ENCODE measurements at regions not wholly inside any gene's neighbourhood (a gene's known extent, or its start where the extent isn't known, plus 50 kb on each side); places are given as distances from the start of the nearest gene placed in this dataset.

DNA sequence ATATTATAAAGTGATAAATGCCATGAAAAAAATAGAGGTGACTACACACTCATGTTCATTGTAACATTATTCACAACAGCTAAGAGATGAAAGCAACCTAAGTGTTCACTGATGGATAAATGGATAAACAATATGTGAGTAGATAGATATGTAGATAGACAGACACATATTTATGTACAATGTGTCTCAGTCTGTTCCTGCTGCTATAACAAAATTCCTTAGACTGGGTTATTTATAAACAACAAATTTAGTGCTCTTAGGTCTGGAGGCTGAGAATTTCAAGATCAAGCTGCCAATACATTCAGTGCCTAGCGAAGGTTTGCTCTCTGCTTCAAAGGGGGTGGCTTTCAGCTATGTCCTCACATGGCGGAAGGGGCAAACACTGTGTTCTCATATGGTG is 312.5 kb downstream of the ZNF621 start:
- TF ChIP-seq EP300 (IDR thresholded peaks at IDR 0.05) (no peak), POLR2AphosphoS5 (IDR thresholded peaks at IDR 0.05) (no peak), POLR2A (IDR thresholded peaks at IDR 0.05) (no peak)
- TF ChIP-seq, protein P1, sequence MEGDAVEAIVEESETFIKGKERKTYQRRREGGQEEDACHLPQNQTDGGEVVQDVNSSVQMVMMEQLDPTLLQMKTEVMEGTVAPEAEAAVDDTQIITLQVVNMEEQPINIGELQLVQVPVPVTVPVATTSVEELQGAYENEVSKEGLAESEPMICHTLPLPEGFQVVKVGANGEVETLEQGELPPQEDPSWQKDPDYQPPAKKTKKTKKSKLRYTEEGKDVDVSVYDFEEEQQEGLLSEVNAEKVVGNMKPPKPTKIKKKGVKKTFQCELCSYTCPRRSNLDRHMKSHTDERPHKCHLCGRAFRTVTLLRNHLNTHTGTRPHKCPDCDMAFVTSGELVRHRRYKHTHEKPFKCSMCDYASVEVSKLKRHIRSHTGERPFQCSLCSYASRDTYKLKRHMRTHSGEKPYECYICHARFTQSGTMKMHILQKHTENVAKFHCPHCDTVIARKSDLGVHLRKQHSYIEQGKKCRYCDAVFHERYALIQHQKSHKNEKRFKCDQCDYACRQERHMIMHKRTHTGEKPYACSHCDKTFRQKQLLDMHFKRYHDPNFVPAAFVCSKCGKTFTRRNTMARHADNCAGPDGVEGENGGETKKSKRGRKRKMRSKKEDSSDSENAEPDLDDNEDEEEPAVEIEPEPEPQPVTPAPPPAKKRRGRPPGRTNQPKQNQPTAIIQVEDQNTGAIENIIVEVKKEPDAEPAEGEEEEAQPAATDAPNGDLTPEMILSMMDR (IDR thresholded peaks at IDR 0.05): no peak
- WGBS, 5 donors: 94 to 98% (median 97%) methylated on average over 2 of the region's 2 CpGs
- intact Hi-C loops (cut with DNase I; ENCODE audit: low total_unique reads): no loop called here

GRCh38 chr3:40841131-40841530 is 316.4 kb downstream of the ZNF621 start:
- DNase-seq: no peak
- 85 to 100% (median 95%) methylated on average over 1 of the region's 1 CpG for WGBS, 5 donors
- H3K27me3 ChIP-seq: no peaks in the 10 kb centered on the region
- H3K4me1 ChIP-seq: peaks cover 0 to 4% (median 0%) of the 10 kb centered on the region in 4 donors
- no peaks in the 10 kb centered on the region for H3K36me3 ChIP-seq
- H3K9me3 ChIP-seq: no peaks in the 10 kb centered on the region
- H3K27ac ChIP-seq: no peak overlapping the region
- intact Hi-C loops (cut with DNase I; ENCODE audit: low total_unique reads): no loop called here
- TF ChIP-seq POLR2A (IDR thresholded peaks at IDR 0.05): no peak
- TF ChIP-seq, protein P1 (IDR thresholded peaks at IDR 0.05): no peak
- TF ChIP-seq EP300 (IDR thresholded peaks at IDR 0.05): no peak
- no peak for TF ChIP-seq POLR2AphosphoS5 (IDR thresholded peaks at IDR 0.05)
- H3K4me3 ChIP-seq: no peak overlapping the region

More for the DNA sequence above, 312.5 kb downstream of the ZNF621 start:
- H3K36me3 ChIP-seq: no peaks in the 10 kb centered on the region
- no peak for DNase-seq
- H3K4me3 ChIP-seq: no peak overlapping the region
- no peak overlapping the region for H3K27ac ChIP-seq
- no peaks in the 10 kb centered on the region for H3K27me3 ChIP-seq
- no peaks in the 10 kb centered on the region for H3K9me3 ChIP-seq
- H3K4me1 ChIP-seq: no peaks in the 10 kb centered on the region

GRCh38 chr3:40841570-40842109 is 316.9 kb downstream of the ZNF621 start:
- TF ChIP-seq, protein P1 (IDR thresholded peaks at IDR 0.05): no peak
- TF ChIP-seq POLR2A (IDR thresholded peaks at IDR 0.05) (no peak), EP300 (IDR thresholded peaks at IDR 0.05) (no peak), POLR2AphosphoS5 (IDR thresholded peaks at IDR 0.05) (no peak)
- H3K27ac ChIP-seq: no peak overlapping the region
- H3K27me3 ChIP-seq: no peaks in the 10 kb centered on the region
- H3K36me3 ChIP-seq: no peaks in the 10 kb centered on the region
- intact Hi-C loops (cut with DNase I; ENCODE audit: low total_unique reads): no loop called here
- no peak for DNase-seq
- no peak overlapping the region for H3K4me3 ChIP-seq
- H3K9me3 ChIP-seq: no peaks in the 10 kb centered on the region
- H3K4me1 ChIP-seq: peaks cover 0 to 4% (median 0%) of the 10 kb centered on the region in 4 donors

DNA sequence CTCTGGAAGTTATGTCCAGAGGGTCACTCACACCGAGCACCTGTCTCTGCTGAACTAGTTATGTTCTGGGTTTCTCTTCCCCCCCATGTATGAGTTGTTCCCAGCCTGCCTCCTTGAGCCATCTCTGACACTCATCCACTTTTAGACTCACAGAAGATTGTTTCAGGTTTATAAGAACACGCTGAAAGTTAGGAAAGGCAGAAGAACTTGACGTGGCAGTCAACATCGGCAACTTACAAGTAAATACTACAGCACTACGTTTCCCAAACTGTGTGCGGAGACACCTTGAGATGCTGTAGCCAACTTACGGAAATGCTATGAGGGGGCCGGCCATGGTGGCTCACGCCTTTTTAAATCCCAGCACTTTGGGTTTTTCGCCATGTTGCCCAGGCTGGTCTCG is 318.0 kb downstream of the ZNF621 start:
- Histone ChIP-seq H3K4me1 (peaks cover 0 to 4% (median 0%) of the 10 kb centered on the region in 4 donors), H3K27me3 (no peaks in the 10 kb centered on the region), H3K4me3 (no peak overlapping the region), H3K27ac (no peak overlapping the region), H3K36me3 (no peaks in the 10 kb centered on the region), H3K9me3 (no peaks in the 10 kb centered on the region)
- intact Hi-C loops (cut with DNase I; ENCODE audit: low total_unique reads): no loop called here
- TF ChIP-seq, protein P1 (IDR thresholded peaks at IDR 0.05): no peak
- TF ChIP-seq EP300 (IDR thresholded peaks at IDR 0.05) (no peak), POLR2AphosphoS5 (IDR thresholded peaks at IDR 0.05) (no peak), POLR2A (IDR thresholded peaks at IDR 0.05) (no peak)
- WGBS, 5 donors: 89 to 94% (median 92%) methylated on average over 11 of the region's 11 CpGs
- no peak for DNase-seq
